ENCODE measurements at regions not wholly inside any gene's neighbourhood (a gene's known extent, or its start where the extent isn't known, plus 50 kb on each side); places are given as distances from the start of the nearest gene placed in this dataset.

- no peak overlapping the region for H2AFZ ChIP-seq
- no peaks in the 10 kb centered on the region for H3K4me1 ChIP-seq
- H3K9ac ChIP-seq, result no peak overlapping the region
- H3K4me2 ChIP-seq (ENCODE audit: low read length), result no peak overlapping the region
- TF ChIP-seq CTCF (IDR thresholded peaks at IDR 0.05), result no peak
- no peaks in the 10 kb centered on the region for H3K79me2 ChIP-seq
- H3K9me3 ChIP-seq (ENCODE audit: control insufficient read depth, low read length), result no peaks in the 10 kb centered on the region
- no peaks in the 10 kb centered on the region for H3K27me3 ChIP-seq (ENCODE audit: control insufficient read depth, insufficient read depth, low read length)
- H3K27ac ChIP-seq, result no peak overlapping the region
- no peaks in the 10 kb centered on the region for H3K36me3 ChIP-seq (ENCODE audit: control insufficient read depth, insufficient read depth, low read length)
- no peak overlapping the region for H3K4me3 ChIP-seq (ENCODE audit: low read depth, low read length)
Observed at GRCh38 chr15:67922971-67923945, 83.4 kb upstream of the RNU6-1 start.

GRCh38 chr15:67924359-67924974 is 84.6 kb upstream of the RNU6-1 start:
- H3K27ac ChIP-seq, result no peak overlapping the region
- H3K79me2 ChIP-seq, result no peaks in the 10 kb centered on the region
- H3K9me3 ChIP-seq (ENCODE audit: control insufficient read depth, low read length), result no peaks in the 10 kb centered on the region
- H3K4me3 ChIP-seq (ENCODE audit: low read depth, low read length), result no peak overlapping the region
- no peaks in the 10 kb centered on the region for H3K27me3 ChIP-seq (ENCODE audit: control insufficient read depth, insufficient read depth, low read length)
- no peak overlapping the region for H2AFZ ChIP-seq
- no peak for TF ChIP-seq CTCF (IDR thresholded peaks at IDR 0.05)
- no peaks in the 10 kb centered on the region for H3K4me1 ChIP-seq
- H3K36me3 ChIP-seq (ENCODE audit: control insufficient read depth, insufficient read depth, low read length), result no peaks in the 10 kb centered on the region
- no peak overlapping the region for H3K9ac ChIP-seq
- no peak overlapping the region for H3K4me2 ChIP-seq (ENCODE audit: low read length)

GRCh38 chr15:67925182-67925581 is 85.3 kb upstream of the RNU6-1 start:
- Histone ChIP-seq H2AFZ (no peak overlapping the region), H3K4me3 (ENCODE audit: low read depth, low read length) (no peak overlapping the region), H3K9ac (no peak overlapping the region), H3K9me3 (ENCODE audit: control insufficient read depth, low read length) (no peaks in the 10 kb centered on the region), H3K4me1 (no peaks in the 10 kb centered on the region), H3K4me2 (ENCODE audit: low read length) (no peak overlapping the region), H3K27me3 (ENCODE audit: control insufficient read depth, insufficient read depth, low read length) (no peaks in the 10 kb centered on the region), H3K36me3 (ENCODE audit: control insufficient read depth, insufficient read depth, low read length) (no peaks in the 10 kb centered on the region), H3K27ac (no peak overlapping the region), H3K79me2 (no peaks in the 10 kb centered on the region)
- TF ChIP-seq CTCF (IDR thresholded peaks at IDR 0.05), result no peak

- H3K79me2 ChIP-seq, result no peaks in the 10 kb centered on the region
- no peaks in the 10 kb centered on the region for H3K9me3 ChIP-seq (ENCODE audit: control insufficient read depth, low read length)
- H3K36me3 ChIP-seq (ENCODE audit: control insufficient read depth, insufficient read depth, low read length), result no peaks in the 10 kb centered on the region
- H3K4me1 ChIP-seq, result no peaks in the 10 kb centered on the region
- H3K27me3 ChIP-seq (ENCODE audit: control insufficient read depth, insufficient read depth, low read length), result no peaks in the 10 kb centered on the region
- no peak overlapping the region for H3K4me3 ChIP-seq (ENCODE audit: low read depth, low read length)
- H3K4me2 ChIP-seq (ENCODE audit: low read length), result no peak overlapping the region
- no peak overlapping the region for H3K9ac ChIP-seq
- no peak for TF ChIP-seq CTCF (IDR thresholded peaks at IDR 0.05)
- no peak overlapping the region for H2AFZ ChIP-seq
- H3K27ac ChIP-seq, result no peak overlapping the region
Observed at GRCh38 chr15:67927501-67928168, 87.8 kb upstream of the RNU6-1 start.

Measured in parathyroid adenoma (tissue), 2 donors.